ENCODE measurements at regions not wholly inside any gene's neighbourhood (a gene's known extent, or its start where the extent isn't known, plus 50 kb on each side); places are given as distances from the start of the nearest gene placed in this dataset.

- peaks cover 4% of the 10 kb centered on the region for H3K27me3 Mint-ChIP-seq (ENCODE audit: unreplicated experiment)
- DNase-seq, result no peak
Observed at GRCh38 chr6:92849636-92850035, 569.7 kb downstream of the EPHA7 start.

GRCh38 chr6:92848901-92849300, 570.5 kb downstream of the EPHA7 start:
- H3K4me1 Mint-ChIP-seq (ENCODE audit: low read depth, unreplicated experiment), result peaks cover 13% of the 10 kb centered on the region
- H3K9me3 Mint-ChIP-seq (ENCODE audit: unreplicated experiment), result no peaks in the 10 kb centered on the region
- peaks cover 13% of the 10 kb centered on the region for H3K36me3 Mint-ChIP-seq (ENCODE audit: unreplicated experiment)
- peaks cover 4% of the 10 kb centered on the region for H3K27me3 Mint-ChIP-seq (ENCODE audit: unreplicated experiment)
- no peak for TF ChIP-seq CTCF (IDR thresholded peaks at IDR 0.05; ENCODE audit: partially characterized antibody, unreplicated experiment)
- H3K27ac Mint-ChIP-seq (ENCODE audit: unreplicated experiment), result no peak overlapping the region
- no peak for DNase-seq
- no peak overlapping the region for H3K4me3 Mint-ChIP-seq (ENCODE audit: unreplicated experiment)

More at GRCh38 chr6:92849636-92850035, 569.7 kb downstream of the EPHA7 start:
- no peak overlapping the region for H3K27ac Mint-ChIP-seq (ENCODE audit: unreplicated experiment)
- H3K36me3 Mint-ChIP-seq (ENCODE audit: unreplicated experiment), result peaks cover 13% of the 10 kb centered on the region
- no peaks in the 10 kb centered on the region for H3K9me3 Mint-ChIP-seq (ENCODE audit: unreplicated experiment)
- peaks cover 16% of the 10 kb centered on the region for H3K4me1 Mint-ChIP-seq (ENCODE audit: low read depth, unreplicated experiment)
- H3K4me3 Mint-ChIP-seq (ENCODE audit: unreplicated experiment), result no peak overlapping the region
- no peak for TF ChIP-seq CTCF (IDR thresholded peaks at IDR 0.05; ENCODE audit: partially characterized antibody, unreplicated experiment)

GRCh38 chr6:92848459-92848858, 570.9 kb downstream of the EPHA7 start:
- no peak overlapping the region for H3K4me3 Mint-ChIP-seq (ENCODE audit: unreplicated experiment)
- H3K4me1 Mint-ChIP-seq (ENCODE audit: low read depth, unreplicated experiment), result peaks cover 12% of the 10 kb centered on the region
- no peaks in the 10 kb centered on the region for H3K9me3 Mint-ChIP-seq (ENCODE audit: unreplicated experiment)
- DNase-seq, result no peak
- H3K27ac Mint-ChIP-seq (ENCODE audit: unreplicated experiment), result no peak overlapping the region
- peaks cover 4% of the 10 kb centered on the region for H3K27me3 Mint-ChIP-seq (ENCODE audit: unreplicated experiment)
- H3K36me3 Mint-ChIP-seq (ENCODE audit: unreplicated experiment), result peaks cover 13% of the 10 kb centered on the region
- TF ChIP-seq CTCF (IDR thresholded peaks at IDR 0.05; ENCODE audit: partially characterized antibody, unreplicated experiment), result no peak

GRCh38 chr6:92847988-92848387, 571.4 kb downstream of the EPHA7 start:
- H3K4me1 Mint-ChIP-seq (ENCODE audit: low read depth, unreplicated experiment), result peaks cover 12% of the 10 kb centered on the region

More at GRCh38 chr6:92847988-92848387, 571.4 kb downstream of the EPHA7 start:
- no peak for TF ChIP-seq CTCF (IDR thresholded peaks at IDR 0.05; ENCODE audit: partially characterized antibody, unreplicated experiment)
- Mint-ChIP-seq H3K27ac (ENCODE audit: unreplicated experiment) (no peak overlapping the region), H3K4me3 (ENCODE audit: unreplicated experiment) (no peak overlapping the region), H3K36me3 (ENCODE audit: unreplicated experiment) (peaks cover 13% of the 10 kb centered on the region), H3K9me3 (ENCODE audit: unreplicated experiment) (no peaks in the 10 kb centered on the region), H3K27me3 (ENCODE audit: unreplicated experiment) (peaks cover 4% of the 10 kb centered on the region)
- no peak for DNase-seq

Measured in glutamatergic neuron (in vitro differentiated cells).